ENCODE measurements at regions not wholly inside any gene's neighbourhood (a gene's known extent, or its start where the extent isn't known, plus 50 kb on each side); places are given as distances from the start of the nearest gene placed in this dataset.

DNA sequence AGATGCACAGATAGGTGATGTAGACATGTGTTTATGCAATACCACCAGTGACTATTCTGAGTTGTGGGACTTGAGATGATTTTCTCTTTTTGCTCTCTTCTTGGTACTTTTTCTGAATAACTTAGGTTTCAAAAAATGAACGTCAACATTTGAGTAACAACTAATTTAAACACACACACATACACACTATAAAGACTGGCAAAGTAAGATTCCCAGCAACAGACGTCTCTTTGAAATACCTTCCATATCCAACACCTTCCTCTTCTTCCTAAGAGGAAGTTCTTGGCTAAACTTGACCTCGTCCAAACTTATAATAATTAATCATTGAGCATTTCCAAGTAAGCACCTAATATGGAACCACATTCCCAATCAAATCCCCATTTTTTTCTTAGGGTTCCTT, 81.6 kb upstream of the RGPD4 start:
- TF ChIP-seq CTCF (IDR thresholded peaks at IDR 0.05): no peak
- no peak for TF ChIP-seq EP300 (IDR thresholded peaks at IDR 0.05)

All from upper lobe of left lung (tissue), 4 donors.